CD4-positive, alpha-beta memory T cell (primary cell): ENCODE measurements at regions not wholly inside any gene's neighbourhood (a gene's known extent, or its start where the extent isn't known, plus 50 kb on each side); places are given as distances from the start of the nearest gene placed in this dataset.
"Not testable (repeated sequence)": the region's sequence is repeated elsewhere in the genome, so short reads cannot be mapped to it uniquely, and the experiment has no call there.

Experiments
- CTCF ChIA-PET: fragments of 350-600 bp; sonication (Branson Sonifier 250); formaldehyde crosslinking; loops from one replicate; lab custom pipeline; 2021; ENCODE audit warnings: inconsistent platforms; ENCODE audit not compliant: partially characterized antibody; lab: Charles Lee
- POLR2A ChIA-PET: fragments of 350-600 bp; sonication (Branson Sonifier 250); formaldehyde crosslinking; loops from one replicate; lab custom pipeline; 2021; ENCODE audit not compliant: partially characterized antibody; lab: Charles Lee
- DNase-seq, 5 donors: peaks; one replicate each; pipeline versions ENCODE4 v3.0.0 to v3.0.0-alpha.2; 2020 to 2022; ENCODE audit warnings: mixed read lengths in 1 of 5
- H3K27ac ChIP-seq: one replicate; pipeline ENCODE4 v1.7.0; 2013; ENCODE audit warnings: low read depth, low read length
- H3K27me3 ChIP-seq: 2 replicates; pipeline ENCODE4 v1.7.0; 2013; ENCODE audit warnings: mild to moderate bottlenecking, low read length, moderate library complexity; ENCODE audit not compliant: insufficient read depth
- H3K36me3 ChIP-seq: 2 replicates; pipeline ENCODE4 v1.7.0; 2013; ENCODE audit warnings: mild to moderate bottlenecking, low read length, moderate library complexity; ENCODE audit not compliant: insufficient read depth
- H3K4me1 ChIP-seq: 2 replicates; pipeline ENCODE4 v1.7.0; 2013; ENCODE audit warnings: mild to moderate bottlenecking, low read length, moderate library complexity; ENCODE audit not compliant: insufficient read depth
- H3K4me3 ChIP-seq, 2 donors: one replicate each; pipeline ENCODE4 v1.7.0; 2013; ENCODE audit warnings: low read length in 2 of 2, mild to moderate bottlenecking in 1 of 2
- H3K9me3 ChIP-seq, 2 donors: one replicate each; pipeline ENCODE4 v1.7.0; 2013; ENCODE audit warnings: low read length in 2 of 2, control low read depth in 1 of 2; ENCODE audit not compliant: control insufficient read depth in 1 of 2
- H3K27ac Mint-ChIP-seq, 7 donors: one replicate each; pipeline ENCODE4 v1.8.0; 2020 to 2021; ENCODE audit warnings: mixed read lengths in 7 of 7, mild to moderate bottlenecking in 6 of 7, inconsistent platforms in 3 of 7, moderate library complexity in 3 of 7
- H3K27me3 Mint-ChIP-seq, 2 donors: one replicate each; pipeline ENCODE4 v1.8.0; 2020 to 2021; ENCODE audit warnings: mixed read lengths in 2 of 2
- H3K36me3 Mint-ChIP-seq, 2 donors: one replicate each; pipeline ENCODE4 v1.8.0; 2020 to 2021; ENCODE audit warnings: mixed read lengths in 2 of 2, inconsistent platforms in 1 of 2, mild to moderate bottlenecking in 1 of 2
- H3K4me1 Mint-ChIP-seq, 4 donors: one replicate each; pipeline ENCODE4 v1.8.0; 2020 to 2021; ENCODE audit warnings: mixed read lengths in 4 of 4, mild to moderate bottlenecking in 1 of 4
- H3K4me3 Mint-ChIP-seq, 8 donors: one replicate each; pipeline ENCODE4 v1.8.0; 2020 to 2021; ENCODE audit warnings: mixed read lengths in 8 of 8, mild to moderate bottlenecking in 7 of 8, moderate library complexity in 6 of 8, inconsistent platforms in 3 of 8
- H3K9me3 Mint-ChIP-seq, 8 donors: one replicate each; pipeline ENCODE4 v1.8.0; 2020 to 2021; ENCODE audit warnings: mixed read lengths in 8 of 8, mild to moderate bottlenecking in 5 of 8, inconsistent platforms in 3 of 8, moderate library complexity in 1 of 8
- intact Hi-C: fragments of 100-400 bp; cut with micrococcal nuclease; formaldehyde crosslinking; loops from one replicate; pipeline ENCODE4 v1.15.1; 2023

GRCh38 chr6:126892869-126893268, 225.6 kb upstream of the RSPO3 start:
- POLR2A ChIA-PET, H3K9me3 ChIP-seq, H3K27me3 ChIP-seq, DNase-seq, H3K4me1 Mint-ChIP-seq, H3K27ac ChIP-seq, CTCF ChIA-PET, intact Hi-C loops, H3K27ac Mint-ChIP-seq, H3K4me3 Mint-ChIP-seq, H3K27me3 Mint-ChIP-seq, H3K9me3 Mint-ChIP-seq, H3K36me3 Mint-ChIP-seq, H3K36me3 ChIP-seq, H3K4me3 ChIP-seq, H3K4me1 ChIP-seq: not testable (repeated sequence)

- Mint-ChIP-seq H3K27ac (no peak overlapping the region), H3K4me3 (no peak overlapping the region), H3K36me3 (no peaks in the 10 kb centered on the region), H3K27me3 (no peaks in the 10 kb centered on the region), H3K9me3 (peaks cover 0 to 2% (median 0%) of the 10 kb centered on the region in 8 donors), H3K4me1 (no peaks in the 10 kb centered on the region)
- DNase-seq, result no peak
- ChIA-PET POLR2A (no interaction called here), CTCF (no interaction called here)
- Histone ChIP-seq H3K4me3 (no peak overlapping the region), H3K27me3 (no peaks in the 10 kb centered on the region), H3K36me3 (no peaks in the 10 kb centered on the region), H3K4me1 (no peaks in the 10 kb centered on the region), H3K27ac (no peak overlapping the region), H3K9me3 (no peaks in the 10 kb centered on the region)
- intact Hi-C loops, result no loop called here
Observed at GRCh38 chr6:126897758-126898157, 220.7 kb upstream of the RSPO3 start.

- no peaks in the 10 kb centered on the region for H3K9me3 Mint-ChIP-seq
- no peaks in the 10 kb centered on the region for H3K36me3 Mint-ChIP-seq
- no peaks in the 10 kb centered on the region for H3K4me1 Mint-ChIP-seq
- Histone ChIP-seq H3K4me1 (no peaks in the 10 kb centered on the region), H3K4me3 (no peak overlapping the region), H3K9me3 (no peaks in the 10 kb centered on the region), H3K27me3 (no peaks in the 10 kb centered on the region), H3K36me3 (no peaks in the 10 kb centered on the region), H3K27ac (no peak overlapping the region)
- no peaks in the 10 kb centered on the region for H3K27me3 Mint-ChIP-seq
- no peak overlapping the region for H3K27ac Mint-ChIP-seq
- no peak overlapping the region for H3K4me3 Mint-ChIP-seq
- intact Hi-C loops, result no loop called here
- DNase-seq, result no peak
- ChIA-PET POLR2A (no interaction called here), CTCF (no interaction called here)
Observed at GRCh38 chr6:126904176-126904575, 214.3 kb upstream of the RSPO3 start.

GRCh38 chr6:126905917-126906316, 212.6 kb upstream of the RSPO3 start:
- intact Hi-C loops, result no loop called here
- H3K4me1 Mint-ChIP-seq, result no peaks in the 10 kb centered on the region
- ChIA-PET CTCF (no interaction called here), POLR2A (no interaction called here)
- Histone ChIP-seq H3K9me3 (no peaks in the 10 kb centered on the region), H3K27ac (no peak overlapping the region), H3K4me1 (no peaks in the 10 kb centered on the region), H3K36me3 (no peaks in the 10 kb centered on the region), H3K27me3 (no peaks in the 10 kb centered on the region), H3K4me3 (no peak overlapping the region)
- no peaks in the 10 kb centered on the region for H3K27me3 Mint-ChIP-seq
- DNase-seq, result no peak
- H3K9me3 Mint-ChIP-seq, result no peaks in the 10 kb centered on the region
- no peak overlapping the region for H3K27ac Mint-ChIP-seq
- H3K36me3 Mint-ChIP-seq, result no peaks in the 10 kb centered on the region
- no peak overlapping the region for H3K4me3 Mint-ChIP-seq

- no peaks in the 10 kb centered on the region for H3K4me1 ChIP-seq
- no peak overlapping the region for H3K4me3 Mint-ChIP-seq
- H3K27ac Mint-ChIP-seq, result no peak overlapping the region
- no peaks in the 10 kb centered on the region for H3K36me3 ChIP-seq
- H3K27me3 Mint-ChIP-seq, result no peaks in the 10 kb centered on the region
- H3K27ac ChIP-seq, result no peak overlapping the region
- H3K36me3 Mint-ChIP-seq, result no peaks in the 10 kb centered on the region
- H3K9me3 Mint-ChIP-seq, result no peaks in the 10 kb centered on the region
- H3K4me3 ChIP-seq, result no peak overlapping the region
- CTCF ChIA-PET, result no interaction called here
- H3K27me3 ChIP-seq, result no peaks in the 10 kb centered on the region
- POLR2A ChIA-PET, result no interaction called here
- no peaks in the 10 kb centered on the region for H3K4me1 Mint-ChIP-seq
- no peaks in the 10 kb centered on the region for H3K9me3 ChIP-seq
- intact Hi-C loops, result no loop called here
- no peak for DNase-seq
Observed at GRCh38 chr6:126907312-126907711, 211.2 kb upstream of the RSPO3 start.

- CTCF ChIA-PET, result no interaction called here
Observed at GRCh38 chr6:126907996-126908395, 210.5 kb upstream of the RSPO3 start.

GRCh38 chr6:126909493-126909892, 209.0 kb upstream of the RSPO3 start:
- Mint-ChIP-seq H3K27me3 (no peaks in the 10 kb centered on the region), H3K27ac (no peak overlapping the region), H3K4me3 (no peak overlapping the region), H3K9me3 (no peaks in the 10 kb centered on the region), H3K4me1 (no peaks in the 10 kb centered on the region), H3K36me3 (no peaks in the 10 kb centered on the region)
- Histone ChIP-seq H3K4me1 (no peaks in the 10 kb centered on the region), H3K27ac (no peak overlapping the region), H3K36me3 (no peaks in the 10 kb centered on the region), H3K27me3 (no peaks in the 10 kb centered on the region), H3K9me3 (no peaks in the 10 kb centered on the region), H3K4me3 (no peak overlapping the region)
- DNase-seq, result no peak
- intact Hi-C loops, result no loop called here
- POLR2A ChIA-PET, result no interaction called here
- CTCF ChIA-PET, result no interaction called here

More at GRCh38 chr6:126907996-126908395, 210.5 kb upstream of the RSPO3 start:
- no peak overlapping the region for H3K27ac Mint-ChIP-seq
- Histone ChIP-seq H3K27ac (no peak overlapping the region), H3K36me3 (no peaks in the 10 kb centered on the region), H3K9me3 (no peaks in the 10 kb centered on the region), H3K27me3 (no peaks in the 10 kb centered on the region), H3K4me3 (no peak overlapping the region), H3K4me1 (no peaks in the 10 kb centered on the region)
- H3K27me3 Mint-ChIP-seq, result no peaks in the 10 kb centered on the region
- no peaks in the 10 kb centered on the region for H3K9me3 Mint-ChIP-seq
- H3K4me1 Mint-ChIP-seq, result no peaks in the 10 kb centered on the region
- no peak overlapping the region for H3K4me3 Mint-ChIP-seq
- H3K36me3 Mint-ChIP-seq, result no peaks in the 10 kb centered on the region
- DNase-seq, result no peak
- POLR2A ChIA-PET, result no interaction called here
- intact Hi-C loops, result no loop called here

GRCh38 chr6:126913651-126914050, 204.8 kb upstream of the RSPO3 start:
- no peaks in the 10 kb centered on the region for H3K36me3 Mint-ChIP-seq
- no peaks in the 10 kb centered on the region for H3K4me1 Mint-ChIP-seq
- no peaks in the 10 kb centered on the region for H3K9me3 Mint-ChIP-seq

More at GRCh38 chr6:126913651-126914050, 204.8 kb upstream of the RSPO3 start:
- Mint-ChIP-seq H3K27ac (no peak overlapping the region), H3K4me3 (no peak overlapping the region), H3K27me3 (no peaks in the 10 kb centered on the region)
- Histone ChIP-seq H3K4me3 (no peak overlapping the region), H3K36me3 (no peaks in the 10 kb centered on the region), H3K4me1 (no peaks in the 10 kb centered on the region), H3K27ac (no peak overlapping the region), H3K27me3 (no peaks in the 10 kb centered on the region), H3K9me3 (no peaks in the 10 kb centered on the region)
- CTCF ChIA-PET, result no interaction called here
- intact Hi-C loops, result no loop called here
- DNase-seq, result no peak
- POLR2A ChIA-PET, result no interaction called here
